SU-DHL-6 (cell line): ENCODE measurements at regions not wholly inside any gene's neighbourhood (a gene's known extent, or its start where the extent isn't known, plus 50 kb on each side); places are given as distances from the start of the nearest gene placed in this dataset.

Experiments
- H2AFZ ChIP-seq: fragments of 200-600 bp; sonication (generic); 2 replicates; pipeline ENCODE4 v1.6.1; 2014; ENCODE audit warnings: low read depth, mild to moderate bottlenecking, moderate library complexity, mixed read lengths, antibody characterized with exemption, low read length; ENCODE audit not compliant: severe bottlenecking
- H3F3A ChIP-seq: fragments of 200-600 bp; shearing (Covaris generic); 2 replicates; pipeline ENCODE4 v1.6.0; 2016; ENCODE audit warnings: antibody characterized with exemption, mild to moderate bottlenecking; ENCODE audit not compliant: insufficient read depth
- H3K27ac ChIP-seq: fragments of 200-600 bp; sonication (generic); 2 replicates; pipeline ENCODE4 v1.5.1; 2016; ENCODE audit warnings: low read depth, mild to moderate bottlenecking, low read length, moderate library complexity, mixed read lengths
- H3K27me3 ChIP-seq: fragments of 200-600 bp; sonication (generic), shearing (Covaris generic); 2 replicates; pipeline ENCODE4 v1.6.0; 2014; ENCODE audit warnings: mild to moderate bottlenecking, low read length
- H3K36me3 ChIP-seq: fragments of 200-600 bp; sonication (generic); 2 replicates; pipeline ENCODE4 v1.6.1; 2014; ENCODE audit warnings: mild to moderate bottlenecking, low read length, mixed read lengths
- H3K4me2 ChIP-seq: fragments of 300-600, 200-600 bp; shearing (Covaris generic), sonication (generic); 2 replicates; pipeline ENCODE4 v1.6.0; 2014; ENCODE audit warnings: low read length, low read depth, mild to moderate bottlenecking; ENCODE audit not compliant: poor library complexity, severe bottlenecking
- H3K4me3 ChIP-seq: fragments of 200-600 bp; sonication (generic); 2 replicates; pipeline ENCODE4 v1.5.1; 2014; ENCODE audit warnings: antibody characterized with exemption, low read length, mild to moderate bottlenecking, mixed read lengths; ENCODE audit not compliant: insufficient read depth, poor library complexity, severe bottlenecking
- H3K79me2 ChIP-seq: fragments of 200-600 bp; sonication (generic); 2 replicates; pipeline ENCODE4 v1.6.1; 2014; ENCODE audit warnings: mild to moderate bottlenecking, low read length, moderate library complexity; ENCODE audit not compliant: insufficient read depth
- H3K9ac ChIP-seq: fragments of 200-600 bp; sonication (generic); 2 replicates; pipeline ENCODE4 v1.7.0; 2014; ENCODE audit warnings: mild to moderate bottlenecking, low read length
- H3K9me2 ChIP-seq: fragments of 200-600 bp; sonication (generic); replicated peaks from 2 replicates; pipeline ENCODE4 v1.6.1; 2014; ENCODE audit warnings: low read length; ENCODE audit not compliant: insufficient read depth
- H3K9me3 ChIP-seq: fragments of 200-600 bp; sonication (generic); 2 replicates; pipeline ENCODE4 v1.6.1; 2014; ENCODE audit warnings: low read length, mixed read lengths; ENCODE audit not compliant: insufficient read depth
- H4K20me1 ChIP-seq: fragments of 200-600 bp; sonication (generic); 2 replicates; pipeline ENCODE4 v1.6.1; 2014; ENCODE audit warnings: low read depth, mild to moderate bottlenecking, antibody characterized with exemption, low read length, moderate library complexity, mixed read lengths
- EZH2phosphoT487 ChIP-seq: fragments of 200-600 bp; sonication (generic), shearing (Covaris generic); conservative IDR thresholded peaks from 2 replicates; pipeline ENCODE4 v1.6.1; 2018; ENCODE audit warnings: mild to moderate bottlenecking, antibody characterized with exemption, low read length, moderate library complexity, mixed read lengths
- TF ChIP-seq, protein P1 (sequence below): fragments of 200-600 bp; sonication (generic); IDR thresholded peaks from one replicate; pipeline ENCODE4 v1.5.1; 2017; ENCODE audit warnings: antibody characterized with exemption, mild to moderate bottlenecking, low read length, moderate library complexity; ENCODE audit not compliant: insufficient read depth, poor library complexity, severe bottlenecking

DNA sequence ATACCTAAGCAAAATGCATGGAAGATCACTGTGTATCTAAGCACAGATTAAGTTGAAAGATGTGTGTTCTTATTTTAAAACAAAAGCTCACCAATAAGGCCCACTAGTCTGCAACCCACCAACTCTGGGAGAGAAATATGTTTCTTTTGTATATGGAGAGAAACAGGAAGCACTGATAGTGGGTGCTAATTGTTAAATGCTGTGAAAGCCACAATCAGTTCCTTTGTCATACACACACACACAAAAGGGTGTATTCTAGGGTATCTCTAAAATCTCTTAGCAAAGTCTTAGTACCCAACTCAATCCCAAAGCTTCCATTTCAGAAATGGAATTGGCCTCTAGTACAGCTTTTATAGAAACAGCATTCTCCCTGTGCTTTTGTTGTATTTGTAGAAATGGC lies 272.7 kb upstream of the FLRT2 start:
- TF ChIP-seq, protein P1, sequence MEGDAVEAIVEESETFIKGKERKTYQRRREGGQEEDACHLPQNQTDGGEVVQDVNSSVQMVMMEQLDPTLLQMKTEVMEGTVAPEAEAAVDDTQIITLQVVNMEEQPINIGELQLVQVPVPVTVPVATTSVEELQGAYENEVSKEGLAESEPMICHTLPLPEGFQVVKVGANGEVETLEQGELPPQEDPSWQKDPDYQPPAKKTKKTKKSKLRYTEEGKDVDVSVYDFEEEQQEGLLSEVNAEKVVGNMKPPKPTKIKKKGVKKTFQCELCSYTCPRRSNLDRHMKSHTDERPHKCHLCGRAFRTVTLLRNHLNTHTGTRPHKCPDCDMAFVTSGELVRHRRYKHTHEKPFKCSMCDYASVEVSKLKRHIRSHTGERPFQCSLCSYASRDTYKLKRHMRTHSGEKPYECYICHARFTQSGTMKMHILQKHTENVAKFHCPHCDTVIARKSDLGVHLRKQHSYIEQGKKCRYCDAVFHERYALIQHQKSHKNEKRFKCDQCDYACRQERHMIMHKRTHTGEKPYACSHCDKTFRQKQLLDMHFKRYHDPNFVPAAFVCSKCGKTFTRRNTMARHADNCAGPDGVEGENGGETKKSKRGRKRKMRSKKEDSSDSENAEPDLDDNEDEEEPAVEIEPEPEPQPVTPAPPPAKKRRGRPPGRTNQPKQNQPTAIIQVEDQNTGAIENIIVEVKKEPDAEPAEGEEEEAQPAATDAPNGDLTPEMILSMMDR = no peak
- TF ChIP-seq EZH2phosphoT487 = no peak
- H3K9ac ChIP-seq = no peak overlapping the region
- H3F3A ChIP-seq = no peaks in the 10 kb centered on the region
- H2AFZ ChIP-seq = no peak overlapping the region
- H3K9me3 ChIP-seq = no peaks in the 10 kb centered on the region
- H4K20me1 ChIP-seq = no peaks in the 10 kb centered on the region
- H3K9me2 ChIP-seq = no peaks in the 10 kb centered on the region
- no peaks in the 10 kb centered on the region for H3K79me2 ChIP-seq
- H3K27ac ChIP-seq = no peak overlapping the region
- no peaks in the 10 kb centered on the region for H3K27me3 ChIP-seq
- H3K4me2 ChIP-seq = no peak overlapping the region
- no peak overlapping the region for H3K4me3 ChIP-seq
- H3K36me3 ChIP-seq = no peaks in the 10 kb centered on the region

DNA sequence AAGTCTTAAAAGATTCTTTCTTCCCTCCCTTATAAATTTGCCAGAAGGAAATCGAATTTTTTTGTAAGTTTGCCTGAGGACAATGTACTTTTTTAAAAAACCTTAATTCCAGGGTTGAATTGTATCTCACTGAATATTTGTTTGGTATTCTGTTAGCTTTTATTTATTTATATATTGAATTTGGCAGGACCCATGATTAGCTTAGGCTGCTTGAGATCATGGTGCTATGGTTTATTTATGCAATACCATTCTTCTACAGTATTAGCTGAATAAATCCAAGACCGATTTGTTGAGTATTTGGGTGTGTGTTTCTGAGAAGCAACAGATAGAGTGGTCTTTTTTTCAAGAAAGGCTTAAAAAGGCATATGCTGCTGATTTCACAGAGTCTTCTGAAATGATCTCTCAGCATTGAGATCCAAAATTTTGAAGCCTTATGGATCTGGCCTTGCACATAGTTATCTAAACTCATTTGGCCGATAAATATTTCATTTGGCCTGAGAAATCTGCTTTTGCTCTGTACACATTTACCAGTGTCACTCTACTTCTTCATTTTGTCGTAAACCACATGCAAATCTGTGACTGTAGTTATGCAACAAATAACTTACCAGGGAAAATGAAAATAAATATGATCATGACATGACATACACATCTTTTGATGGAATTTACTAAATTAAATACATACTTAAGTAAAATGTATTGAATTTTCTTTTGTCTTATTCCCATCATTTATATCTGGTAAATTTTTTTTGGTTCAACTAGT lies 265.8 kb upstream of the FLRT2 start:
- Histone ChIP-seq H3K27me3 (no peaks in the 10 kb centered on the region), H4K20me1 (no peaks in the 10 kb centered on the region), H3K79me2 (no peaks in the 10 kb centered on the region), H3K9ac (no peak overlapping the region), H2AFZ (no peak overlapping the region), H3K9me2 (no peaks in the 10 kb centered on the region), H3K27ac (no peak overlapping the region), H3K4me2 (no peak overlapping the region), H3K9me3 (no peaks in the 10 kb centered on the region), H3K36me3 (no peaks in the 10 kb centered on the region), H3K4me3 (no peak overlapping the region), H3F3A (no peaks in the 10 kb centered on the region)
- TF ChIP-seq, protein P1 = no peak

DNA sequence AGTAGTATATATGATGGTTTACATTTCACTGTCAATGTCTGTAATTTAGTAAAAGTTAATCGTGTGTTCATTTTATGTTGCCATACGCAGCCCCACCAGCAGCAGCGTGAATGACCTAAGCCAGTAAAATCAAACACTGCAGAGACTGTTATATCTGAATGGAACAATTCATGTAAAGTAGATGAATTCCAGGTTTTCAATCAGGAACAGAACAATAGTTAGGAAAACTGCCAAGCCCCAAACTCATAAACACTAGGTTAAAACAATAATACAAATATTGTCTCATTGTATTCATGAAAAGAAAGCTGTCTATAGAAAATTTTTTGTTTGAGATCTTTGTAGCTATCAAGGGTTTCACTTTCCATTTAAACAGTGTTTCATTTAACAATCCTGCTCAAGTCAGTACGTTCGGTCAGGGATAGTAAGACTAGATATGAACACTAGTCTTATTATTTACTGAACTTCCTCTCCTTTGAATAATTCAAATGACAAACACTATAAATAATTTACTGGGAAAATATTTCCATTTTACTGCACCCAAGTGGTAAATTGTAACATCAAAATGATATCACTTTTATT lies 256.8 kb upstream of the FLRT2 start:
- Histone ChIP-seq H3K79me2 (no peaks in the 10 kb centered on the region), H3K4me2 (no peak overlapping the region), H3K9ac (no peak overlapping the region), H3K9me3 (no peaks in the 10 kb centered on the region), H3K9me2 (no peaks in the 10 kb centered on the region), H2AFZ (no peak overlapping the region), H3K27ac (no peak overlapping the region), H3K27me3 (no peaks in the 10 kb centered on the region), H3K36me3 (no peaks in the 10 kb centered on the region), H3K4me3 (no peak overlapping the region), H4K20me1 (no peaks in the 10 kb centered on the region), H3F3A (no peaks in the 10 kb centered on the region)
- TF ChIP-seq, protein P1 = no peak
- TF ChIP-seq EZH2phosphoT487 = no peak
